ENCODE measurements at regions not wholly inside any gene's neighbourhood (a gene's known extent, or its start where the extent isn't known, plus 50 kb on each side); places are given as distances from the start of the nearest gene placed in this dataset.

DNA sequence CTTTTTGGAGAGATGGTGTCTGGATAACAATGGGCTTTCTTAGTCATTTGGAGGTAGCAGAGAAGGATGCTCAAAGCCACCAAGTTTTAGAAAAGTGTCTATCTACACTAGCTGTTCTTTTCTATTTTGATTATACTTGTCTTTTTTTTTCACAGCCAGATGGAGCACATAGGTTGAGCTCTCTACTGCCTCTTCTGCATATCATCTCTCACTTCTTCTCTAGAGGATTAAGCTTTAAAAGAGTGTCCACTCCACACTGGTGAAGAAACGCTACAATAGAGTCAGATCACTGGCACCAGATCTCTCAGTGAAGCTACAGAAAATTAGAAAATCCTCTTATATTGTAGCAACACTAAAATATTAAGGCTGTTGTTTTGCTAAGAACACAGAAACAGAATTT, 145.3 kb upstream of the MBNL1 start:
- H3K4me2 ChIP-seq (ENCODE audit: unreplicated experiment): no peak overlapping the region
- no peak for DNase-seq
- no peaks in the 10 kb centered on the region for H3K9me3 ChIP-seq (ENCODE audit: low read depth)
- WGBS, 2 experiments (ENCODE audit: low coverage in 1 of 2, low lambda C conversion rate in 2 of 2, missing lambda C conversion rate in 2 of 2): 92 to 97% methylated on average over 1 of the region's 1 CpG
- H3K9me2 ChIP-seq (ENCODE audit: insufficient read depth): no peaks in the 10 kb centered on the region
- H3K79me2 ChIP-seq (ENCODE audit: insufficient read depth): no peaks in the 10 kb centered on the region
- no peaks in the 10 kb centered on the region for H3K27me3 ChIP-seq (replicated peaks; ENCODE audit: insufficient read depth)
- no peaks in the 10 kb centered on the region for H4K20me1 ChIP-seq (ENCODE audit: insufficient read depth)
- H3K4me1 ChIP-seq (ENCODE audit: insufficient read depth): peaks cover 40% of the 10 kb centered on the region
- no peak for TF ChIP-seq EZH2 (IDR thresholded peaks at IDR 0.05; ENCODE audit: insufficient read depth, poor library complexity, severe bottlenecking)
- TF ChIP-seq EZH2phosphoT487 (IDR thresholded peaks at IDR 0.05; ENCODE audit: insufficient read depth, low read depth): no peak
- H3F3A ChIP-seq (ENCODE audit: insufficient read depth): peaks cover 30% of the 10 kb centered on the region
- in situ Hi-C loops (cut with MboI): no loop called here
- no peak overlapping the region for H3K9ac ChIP-seq
- no peak overlapping the region for H3K27ac ChIP-seq
- H3K4me3 ChIP-seq: no peak overlapping the region
- no peak overlapping the region for H2AFZ ChIP-seq
- H3K36me3 ChIP-seq (ENCODE audit: low read depth): no peaks in the 10 kb centered on the region

DNA sequence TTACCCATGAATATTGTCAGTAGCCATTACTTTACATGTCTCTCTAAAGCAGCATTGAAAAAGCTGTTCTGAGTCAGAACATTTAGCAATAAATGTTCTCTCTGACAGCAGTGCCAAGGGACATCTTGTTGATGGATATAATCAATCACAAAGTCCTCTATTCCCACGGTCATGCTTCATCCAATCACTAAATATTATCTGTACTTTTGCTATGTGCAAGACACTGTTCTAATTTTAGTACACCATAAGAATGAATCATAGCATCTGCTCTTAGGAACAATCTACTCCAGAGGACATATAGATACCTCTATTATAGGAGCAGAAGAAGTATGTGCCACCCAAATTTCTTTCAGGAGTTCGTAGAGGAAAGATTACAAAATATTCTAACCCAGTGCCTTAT, 142.5 kb upstream of the MBNL1 start:
- no peak for TF ChIP-seq EZH2phosphoT487 (IDR thresholded peaks at IDR 0.05; ENCODE audit: insufficient read depth, low read depth)
- TF ChIP-seq EZH2 (IDR thresholded peaks at IDR 0.05; ENCODE audit: insufficient read depth, poor library complexity, severe bottlenecking): no peak
- H3K9me3 ChIP-seq (ENCODE audit: low read depth): no peaks in the 10 kb centered on the region
- H3F3A ChIP-seq (ENCODE audit: insufficient read depth): peaks cover 10% of the 10 kb centered on the region
- peak; percentile 50 for DNase-seq
- H3K9me2 ChIP-seq (ENCODE audit: insufficient read depth): no peaks in the 10 kb centered on the region
- H3K79me2 ChIP-seq (ENCODE audit: insufficient read depth): no peaks in the 10 kb centered on the region
- H3K27me3 ChIP-seq (replicated peaks; ENCODE audit: insufficient read depth): no peaks in the 10 kb centered on the region
- H3K27ac ChIP-seq: no peak overlapping the region
- WGBS, 2 experiments (ENCODE audit: low coverage in 1 of 2, low lambda C conversion rate in 2 of 2, missing lambda C conversion rate in 2 of 2): 69 to 70% methylated on average over 2 of the region's 2 CpGs
- in situ Hi-C loops (cut with MboI): no loop called here
- no peak overlapping the region for H3K9ac ChIP-seq
- no peaks in the 10 kb centered on the region for H3K36me3 ChIP-seq (ENCODE audit: low read depth)
- H4K20me1 ChIP-seq (ENCODE audit: insufficient read depth): no peaks in the 10 kb centered on the region
- H3K4me2 ChIP-seq (ENCODE audit: unreplicated experiment): no peak overlapping the region
- H3K4me1 ChIP-seq (ENCODE audit: insufficient read depth): peaks cover 22% of the 10 kb centered on the region
- H3K4me3 ChIP-seq: no peak overlapping the region
- no peak overlapping the region for H2AFZ ChIP-seq

DNA sequence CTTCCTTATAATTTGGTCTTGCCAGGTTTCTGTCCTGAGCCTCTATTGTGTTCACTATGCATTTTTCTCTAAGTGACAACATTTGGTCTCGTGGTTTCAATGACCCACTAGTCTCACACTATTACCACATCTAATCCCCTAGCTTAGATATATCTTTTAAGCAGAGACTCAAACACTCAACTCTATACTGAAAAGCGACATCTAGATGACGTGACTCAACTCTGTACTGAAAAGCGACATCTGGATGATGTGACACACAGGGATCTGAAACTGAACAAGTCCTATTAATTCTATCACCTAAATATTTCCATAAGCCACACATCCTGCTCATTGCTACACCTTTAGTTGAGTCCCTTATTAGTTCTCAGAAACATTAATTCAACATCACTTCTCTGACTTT, 141.7 kb upstream of the MBNL1 start:
- H2AFZ ChIP-seq: no peak overlapping the region
- H3K9me2 ChIP-seq (ENCODE audit: insufficient read depth): no peaks in the 10 kb centered on the region
- no peak overlapping the region for H3K27ac ChIP-seq
- in situ Hi-C loops (cut with MboI): no loop called here
- H3K36me3 ChIP-seq (ENCODE audit: low read depth): no peaks in the 10 kb centered on the region
- TF ChIP-seq EZH2phosphoT487 (IDR thresholded peaks at IDR 0.05; ENCODE audit: insufficient read depth, low read depth) (no peak), EZH2 (IDR thresholded peaks at IDR 0.05; ENCODE audit: insufficient read depth, poor library complexity, severe bottlenecking) (no peak)
- 97 to 98% methylated on average over 4 of the region's 4 CpGs for WGBS, 2 experiments (ENCODE audit: low coverage in 1 of 2, low lambda C conversion rate in 2 of 2, missing lambda C conversion rate in 2 of 2)
- H3F3A ChIP-seq (ENCODE audit: insufficient read depth): 0 out of 2 replicates have a peak, but pooled peaks cover 4% of the 10 kb centered on the region
- no peak for DNase-seq
- H3K27me3 ChIP-seq (replicated peaks; ENCODE audit: insufficient read depth): no peaks in the 10 kb centered on the region
- no peaks in the 10 kb centered on the region for H3K79me2 ChIP-seq (ENCODE audit: insufficient read depth)
- no peaks in the 10 kb centered on the region for H3K9me3 ChIP-seq (ENCODE audit: low read depth)
- no peak overlapping the region for H3K9ac ChIP-seq
- H3K4me2 ChIP-seq (ENCODE audit: unreplicated experiment): no peak overlapping the region
- H3K4me3 ChIP-seq: no peak overlapping the region
- no peaks in the 10 kb centered on the region for H4K20me1 ChIP-seq (ENCODE audit: insufficient read depth)
- H3K4me1 ChIP-seq (ENCODE audit: insufficient read depth): peaks cover 15% of the 10 kb centered on the region

DNA sequence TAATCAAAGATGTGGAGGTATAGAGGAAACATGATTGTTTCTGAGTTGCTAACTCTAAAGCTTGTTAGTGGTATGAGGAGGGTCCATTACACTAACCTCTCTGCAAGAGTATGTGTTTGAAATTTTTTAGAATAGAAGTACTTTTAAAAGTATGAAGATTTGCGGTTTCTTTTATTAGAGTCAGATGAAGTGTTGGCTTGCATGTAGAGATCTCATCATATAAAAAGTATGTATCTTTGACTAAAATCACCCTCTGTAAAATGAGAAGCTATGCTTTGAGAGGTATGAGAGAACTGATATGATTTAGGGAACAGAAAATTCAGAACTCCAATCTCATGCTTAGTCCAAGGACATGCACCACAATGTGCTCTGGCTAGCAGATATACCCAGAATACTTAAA, 140.4 kb upstream of the MBNL1 start:
- H3K4me1 ChIP-seq (ENCODE audit: insufficient read depth): peaks cover 10% of the 10 kb centered on the region; the same call in 1 of the 2 replicates
- in situ Hi-C loops (cut with MboI): no loop called here
- no peak overlapping the region for H3K9ac ChIP-seq
- no peaks in the 10 kb centered on the region for H4K20me1 ChIP-seq (ENCODE audit: insufficient read depth)
- H3K4me2 ChIP-seq (ENCODE audit: unreplicated experiment): no peak overlapping the region
- no peak for DNase-seq
- no peaks in the 10 kb centered on the region for H3K9me2 ChIP-seq (ENCODE audit: insufficient read depth)
- no peaks in the 10 kb centered on the region for H3K27me3 ChIP-seq (replicated peaks; ENCODE audit: insufficient read depth)
- H3K79me2 ChIP-seq (ENCODE audit: insufficient read depth): no peaks in the 10 kb centered on the region
- no peaks in the 10 kb centered on the region for H3K36me3 ChIP-seq (ENCODE audit: low read depth)
- no peaks in the 10 kb centered on the region for H3K9me3 ChIP-seq (ENCODE audit: low read depth)
- TF ChIP-seq EZH2 (IDR thresholded peaks at IDR 0.05; ENCODE audit: insufficient read depth, poor library complexity, severe bottlenecking): no peak
- TF ChIP-seq EZH2phosphoT487 (IDR thresholded peaks at IDR 0.05; ENCODE audit: insufficient read depth, low read depth): no peak
- H3F3A ChIP-seq (ENCODE audit: insufficient read depth): no peaks in the 10 kb centered on the region
- no peak overlapping the region for H2AFZ ChIP-seq
- no peak overlapping the region for H3K27ac ChIP-seq
- 46 to 58% methylated on average over 1 of the region's 1 CpG for WGBS, 2 experiments (ENCODE audit: low coverage in 1 of 2, low lambda C conversion rate in 2 of 2, missing lambda C conversion rate in 2 of 2)
- H3K4me3 ChIP-seq: no peak overlapping the region

DNA sequence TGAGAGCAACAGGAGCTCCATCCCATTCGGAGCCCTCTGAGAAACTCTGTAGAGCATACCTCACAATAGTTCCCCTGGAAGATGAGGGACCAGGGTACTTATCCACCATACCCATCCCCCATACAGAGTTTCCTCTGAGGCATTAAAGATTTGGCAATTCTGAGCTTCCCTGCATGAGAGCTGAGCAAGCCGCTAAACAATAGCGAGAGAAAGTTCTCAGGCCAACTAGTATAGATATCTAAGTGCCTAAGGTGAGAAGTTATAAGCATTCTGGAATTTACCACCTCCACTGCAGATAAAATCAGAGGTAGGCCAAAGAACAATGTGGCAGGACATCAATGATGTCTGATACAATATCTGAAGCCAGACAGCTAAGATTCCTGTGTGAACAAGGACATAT, 129.1 kb upstream of the MBNL1 start:
- no peaks in the 10 kb centered on the region for H3K36me3 ChIP-seq (ENCODE audit: low read depth)
- H2AFZ ChIP-seq: no peak overlapping the region
- 90 to 92% methylated on average over 3 of the region's 3 CpGs for WGBS, 2 experiments (ENCODE audit: low coverage in 1 of 2, low lambda C conversion rate in 2 of 2, missing lambda C conversion rate in 2 of 2)
- no peak overlapping the region for H3K4me3 ChIP-seq
- no peak for DNase-seq
- H3F3A ChIP-seq (ENCODE audit: insufficient read depth): no peaks in the 10 kb centered on the region
- no peaks in the 10 kb centered on the region for H3K9me3 ChIP-seq (ENCODE audit: low read depth)
- no peak overlapping the region for H3K4me2 ChIP-seq (ENCODE audit: unreplicated experiment)
- H3K79me2 ChIP-seq (ENCODE audit: insufficient read depth): no peaks in the 10 kb centered on the region
- TF ChIP-seq EZH2 (IDR thresholded peaks at IDR 0.05; ENCODE audit: insufficient read depth, poor library complexity, severe bottlenecking): no peak
- no peak overlapping the region for H3K27ac ChIP-seq
- H4K20me1 ChIP-seq (ENCODE audit: insufficient read depth): no peaks in the 10 kb centered on the region
- no peaks in the 10 kb centered on the region for H3K27me3 ChIP-seq (replicated peaks; ENCODE audit: insufficient read depth)
- H3K9ac ChIP-seq: no peak overlapping the region
- in situ Hi-C loops (cut with MboI): no loop called here
- H3K4me1 ChIP-seq (ENCODE audit: insufficient read depth): no peaks in the 10 kb centered on the region
- no peaks in the 10 kb centered on the region for H3K9me2 ChIP-seq (ENCODE audit: insufficient read depth)

Measured in GM23248 (cell line).